Esophagus muscularis mucosa (tissue), 4 donors: ENCODE measurements at regions not wholly inside any gene's neighbourhood (a gene's known extent, or its start where the extent isn't known, plus 50 kb on each side); places are given as distances from the start of the nearest gene placed in this dataset.

ENCODE experiments used
- CTCF ChIP-seq, 3 experiments: fragments of 200-600 bp in 2 of 3; fragments of 450-650 bp in 1 of 3; sonication (generic) in 2 of 3; IDR thresholded peaks; one replicate each; pipeline ENCODE4 v1.5.1; 2017 to 2019; ENCODE audit warnings: antibody characterized with exemption in 3 of 3, mild to moderate bottlenecking in 2 of 3, moderate library complexity in 1 of 3
- EP300 ChIP-seq: sonication (generic); formaldehyde crosslinking; IDR thresholded peaks from one replicate; pipeline ENCODE4 v1.6.1; 2017; ENCODE audit warnings: antibody characterized with exemption
- POLR2A ChIP-seq: fragments of 450-650 bp; IDR thresholded peaks from one replicate; pipeline ENCODE4 v1.6.1; 2017; ENCODE audit warnings: antibody characterized with exemption, moderate library complexity, mild to moderate bottlenecking, low read depth
- POLR2AphosphoS5 ChIP-seq, 2 donors: sonication (generic); formaldehyde crosslinking; IDR thresholded peaks; one replicate each; pipeline ENCODE4 v1.6.1; 2017; ENCODE audit warnings: antibody characterized with exemption in 2 of 2

- TF ChIP-seq POLR2A (no peak), POLR2AphosphoS5 (IDR thresholded peaks at IDR 0.05) (no peak), CTCF (IDR thresholded peaks at IDR 0.05) (no peak), EP300 (no peak)
Observed at GRCh38 chr16:86095906-86096485, 197.0 kb downstream of the IRF8 start.
